Neural crest cell (in vitro differentiated cells): ENCODE measurements at regions not wholly inside any gene's neighbourhood (a gene's known extent, or its start where the extent isn't known, plus 50 kb on each side); places are given as distances from the start of the nearest gene placed in this dataset.
"Not testable (repeated sequence)": the region's sequence is repeated elsewhere in the genome, so short reads cannot be mapped to it uniquely, and the experiment has no call there.

Source experiments
- DNase-seq: peaks from one replicate; pipeline ENCODE4 v3.0.0; 2021; ENCODE audit warnings: low read depth, mixed read lengths, low spot score
- H3K27ac Mint-ChIP-seq: one replicate; pipeline ENCODE4 v1.8.0; 2021; ENCODE audit warnings: mild to moderate bottlenecking, mixed read lengths; ENCODE audit not compliant: unreplicated experiment
- H3K27me3 Mint-ChIP-seq: 2 replicates; pipeline ENCODE4 v1.8.0; 2021; ENCODE audit warnings: low read depth, mild to moderate bottlenecking, mixed read lengths
- H3K36me3 Mint-ChIP-seq: 2 replicates; pipeline ENCODE4 v1.8.0; 2021; ENCODE audit warnings: low read depth, mild to moderate bottlenecking, mixed read lengths
- H3K4me1 Mint-ChIP-seq: 2 replicates; pipeline ENCODE4 v1.8.0; 2021; ENCODE audit warnings: mixed read lengths
- H3K4me3 Mint-ChIP-seq: one replicate; pipeline ENCODE4 v1.8.0; 2021; ENCODE audit warnings: mild to moderate bottlenecking, mixed read lengths
- H3K9me3 Mint-ChIP-seq: 2 replicates; pipeline ENCODE4 v1.8.0; 2021; ENCODE audit warnings: mixed read lengths
- TF ChIP-seq, protein P1 (sequence below): fragments of 200-600 bp; sonication (generic); conservative IDR thresholded peaks from 2 replicates; pipeline ENCODE4 v1.5.0; 2021; ENCODE audit warnings: antibody characterized with exemption, mild to moderate bottlenecking

DNA sequence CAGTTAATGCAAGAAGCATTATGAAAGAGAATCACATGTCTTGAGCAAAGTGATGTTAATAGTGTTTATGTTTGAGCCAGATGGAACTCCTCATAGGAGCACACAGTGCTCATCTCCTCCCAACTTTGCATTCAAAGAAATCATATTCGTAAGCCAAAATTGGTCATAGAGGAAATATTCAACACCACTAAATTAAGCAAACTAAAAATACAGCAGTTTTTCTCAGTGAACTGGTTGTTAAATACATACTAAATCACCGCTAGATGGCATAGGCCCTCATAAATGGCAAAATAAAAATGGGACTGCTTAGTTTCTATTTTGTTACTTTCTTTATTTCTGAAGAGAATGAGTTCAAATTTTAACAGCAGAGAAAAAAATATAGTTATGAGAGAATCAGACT, 114.3 kb downstream of the SYT15 start:
- DNase-seq, H3K36me3 Mint-ChIP-seq, H3K27ac Mint-ChIP-seq, H3K4me3 Mint-ChIP-seq, H3K27me3 Mint-ChIP-seq, H3K4me1 Mint-ChIP-seq, H3K9me3 Mint-ChIP-seq: not testable (repeated sequence)
- TF ChIP-seq, protein P1, sequence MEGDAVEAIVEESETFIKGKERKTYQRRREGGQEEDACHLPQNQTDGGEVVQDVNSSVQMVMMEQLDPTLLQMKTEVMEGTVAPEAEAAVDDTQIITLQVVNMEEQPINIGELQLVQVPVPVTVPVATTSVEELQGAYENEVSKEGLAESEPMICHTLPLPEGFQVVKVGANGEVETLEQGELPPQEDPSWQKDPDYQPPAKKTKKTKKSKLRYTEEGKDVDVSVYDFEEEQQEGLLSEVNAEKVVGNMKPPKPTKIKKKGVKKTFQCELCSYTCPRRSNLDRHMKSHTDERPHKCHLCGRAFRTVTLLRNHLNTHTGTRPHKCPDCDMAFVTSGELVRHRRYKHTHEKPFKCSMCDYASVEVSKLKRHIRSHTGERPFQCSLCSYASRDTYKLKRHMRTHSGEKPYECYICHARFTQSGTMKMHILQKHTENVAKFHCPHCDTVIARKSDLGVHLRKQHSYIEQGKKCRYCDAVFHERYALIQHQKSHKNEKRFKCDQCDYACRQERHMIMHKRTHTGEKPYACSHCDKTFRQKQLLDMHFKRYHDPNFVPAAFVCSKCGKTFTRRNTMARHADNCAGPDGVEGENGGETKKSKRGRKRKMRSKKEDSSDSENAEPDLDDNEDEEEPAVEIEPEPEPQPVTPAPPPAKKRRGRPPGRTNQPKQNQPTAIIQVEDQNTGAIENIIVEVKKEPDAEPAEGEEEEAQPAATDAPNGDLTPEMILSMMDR: peak; percentile 57

GRCh38 chr10:46717264-46717663, 138.3 kb downstream of the SYT15 start:
- not testable (repeated sequence) for H3K9me3 Mint-ChIP-seq, H3K4me3 Mint-ChIP-seq, H3K27me3 Mint-ChIP-seq, DNase-seq, H3K27ac Mint-ChIP-seq, H3K36me3 Mint-ChIP-seq
- H3K4me1 Mint-ChIP-seq: peaks cover 12% of the 10 kb centered on the region

GRCh38 chr10:46718014-46718413, 139.1 kb downstream of the SYT15 start:
- not testable (repeated sequence) for H3K36me3 Mint-ChIP-seq, H3K27ac Mint-ChIP-seq, DNase-seq, H3K9me3 Mint-ChIP-seq, H3K27me3 Mint-ChIP-seq, H3K4me3 Mint-ChIP-seq
- H3K4me1 Mint-ChIP-seq: peaks cover 12% of the 10 kb centered on the region

GRCh38 chr10:46720386-46720785, 141.5 kb downstream of the SYT15 start:
- not testable (repeated sequence) for H3K4me3 Mint-ChIP-seq, H3K27me3 Mint-ChIP-seq, H3K27ac Mint-ChIP-seq, H3K9me3 Mint-ChIP-seq, H3K36me3 Mint-ChIP-seq
- peak; percentile 11 for DNase-seq
- TF ChIP-seq, protein P1: peak; percentile 49
- peaks cover 12% of the 10 kb centered on the region for H3K4me1 Mint-ChIP-seq

DNA sequence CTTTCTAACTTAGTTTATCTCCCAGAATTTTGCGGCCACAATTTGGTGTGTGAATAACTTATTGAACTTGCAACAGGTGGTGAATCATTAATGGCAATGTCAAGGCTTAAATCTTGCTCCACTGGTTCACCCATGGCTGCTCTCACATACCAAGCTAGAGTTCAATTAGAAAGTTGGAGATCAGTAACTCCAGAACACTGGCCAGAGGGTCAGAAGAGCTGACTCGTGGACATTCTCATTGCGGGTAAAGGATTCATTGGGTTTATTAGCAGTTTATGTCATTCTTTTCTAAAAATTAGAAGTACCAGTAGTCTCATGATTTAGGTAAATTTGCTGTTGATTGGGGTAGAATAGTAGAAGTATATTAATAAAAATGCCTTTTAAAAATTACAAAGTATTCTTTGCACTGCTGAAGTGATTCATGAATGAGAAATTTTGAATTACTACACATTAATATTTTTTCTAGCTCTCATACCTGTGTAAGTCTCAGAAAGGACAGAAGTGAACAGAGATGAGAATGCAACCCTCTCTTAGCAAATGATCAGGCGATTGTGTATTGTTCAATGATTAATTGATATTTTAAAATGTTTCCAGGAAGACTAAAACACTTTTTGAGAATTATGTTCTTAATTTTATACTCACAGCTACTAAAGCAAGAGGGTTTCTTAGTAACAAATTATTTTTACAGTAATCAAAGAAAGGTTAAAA, 142.0 kb downstream of the SYT15 start:
- peaks cover 12% of the 10 kb centered on the region for H3K4me1 Mint-ChIP-seq
- H3K27me3 Mint-ChIP-seq, H3K27ac Mint-ChIP-seq, H3K36me3 Mint-ChIP-seq, H3K9me3 Mint-ChIP-seq, H3K4me3 Mint-ChIP-seq, DNase-seq: not testable (repeated sequence)

GRCh38 chr10:46724258-46724657, 145.3 kb downstream of the SYT15 start:
- not testable (repeated sequence) for H3K36me3 Mint-ChIP-seq, H3K27me3 Mint-ChIP-seq, H3K4me3 Mint-ChIP-seq, DNase-seq, H3K27ac Mint-ChIP-seq, H3K9me3 Mint-ChIP-seq, H3K4me1 Mint-ChIP-seq

DNA sequence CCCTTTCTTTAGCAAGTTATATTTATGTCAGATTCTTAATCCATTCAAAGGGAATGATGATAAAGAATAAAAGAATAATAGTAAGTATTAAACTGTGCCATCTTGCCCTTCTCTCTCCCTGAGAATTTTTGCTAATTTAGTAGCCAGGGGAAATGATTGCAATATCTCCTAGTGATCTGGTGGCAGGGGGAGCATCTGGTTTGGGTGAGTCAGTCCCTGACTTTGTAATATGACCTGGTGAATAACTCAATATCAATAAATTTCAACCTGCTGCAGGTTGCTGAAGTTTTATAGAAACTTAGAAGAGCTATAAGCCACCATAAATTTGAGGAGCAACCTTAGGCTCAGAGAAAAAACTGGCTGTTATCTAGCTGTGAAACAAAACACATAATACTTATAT, 149.4 kb downstream of the SYT15 start:
- not testable (repeated sequence) for H3K36me3 Mint-ChIP-seq, H3K4me1 Mint-ChIP-seq, H3K27me3 Mint-ChIP-seq

GRCh38 chr10:46730729-46731128, 151.8 kb downstream of the SYT15 start:
- H3K9me3 Mint-ChIP-seq, H3K27me3 Mint-ChIP-seq, H3K4me1 Mint-ChIP-seq: not testable (repeated sequence)

More for the DNA sequence above, 149.4 kb downstream of the SYT15 start:
- H3K27ac Mint-ChIP-seq, H3K4me3 Mint-ChIP-seq, H3K9me3 Mint-ChIP-seq, DNase-seq: not testable (repeated sequence)

DNA sequence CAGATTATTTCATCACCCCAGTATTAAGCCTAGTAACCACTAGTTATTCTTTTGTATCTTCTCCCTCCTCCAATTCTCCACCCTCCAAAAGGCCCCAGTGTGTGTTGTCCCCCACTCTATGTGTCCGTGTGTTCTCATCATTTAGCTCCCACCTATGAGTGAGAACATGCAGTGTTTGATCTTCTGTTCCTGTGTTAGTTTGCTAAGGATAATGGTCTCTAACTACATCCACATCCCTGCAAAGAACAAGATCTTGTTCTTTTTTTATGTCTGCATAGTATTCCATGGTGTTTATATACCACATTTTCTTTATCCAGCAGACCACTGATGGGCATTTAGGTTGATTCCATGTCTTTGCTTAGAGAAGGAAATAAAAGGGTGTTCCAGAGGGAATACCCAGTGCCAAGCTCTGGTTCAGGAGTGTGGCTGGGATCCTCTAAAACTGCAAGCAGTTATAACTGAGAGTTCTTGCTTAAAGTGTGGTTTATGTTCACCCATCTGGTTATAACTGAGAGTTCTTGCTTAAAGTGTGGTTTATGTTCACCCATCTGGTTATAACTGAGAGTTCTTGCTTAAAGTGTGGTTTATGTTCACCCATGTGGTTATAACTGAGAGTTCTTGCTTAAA, 154.8 kb downstream of the SYT15 start:
- H3K4me1 Mint-ChIP-seq, H3K9me3 Mint-ChIP-seq, DNase-seq, H3K27me3 Mint-ChIP-seq, H3K27ac Mint-ChIP-seq, H3K4me3 Mint-ChIP-seq, H3K36me3 Mint-ChIP-seq: not testable (repeated sequence)

More at GRCh38 chr10:46730729-46731128, 151.8 kb downstream of the SYT15 start:
- H3K27ac Mint-ChIP-seq, H3K4me3 Mint-ChIP-seq, H3K36me3 Mint-ChIP-seq, DNase-seq: not testable (repeated sequence)

DNA sequence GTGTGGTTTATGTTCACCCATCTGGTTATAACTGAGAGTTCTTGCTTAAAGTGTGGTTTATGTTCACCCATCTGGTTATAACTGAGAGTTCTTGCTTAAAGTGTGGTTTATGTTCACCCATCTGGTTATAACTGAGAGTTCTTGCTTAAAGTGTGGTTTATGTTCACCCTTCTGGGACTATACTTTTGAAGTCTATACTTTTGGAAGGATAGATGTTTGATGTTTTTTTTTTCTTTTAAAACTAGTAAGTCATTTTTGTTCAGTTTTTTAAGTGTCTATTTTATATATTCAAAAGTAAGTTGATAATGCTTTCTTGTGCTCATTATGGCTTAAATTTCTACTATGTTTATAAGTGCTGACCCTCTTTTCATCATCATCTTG, 155.3 kb downstream of the SYT15 start:
- not testable (repeated sequence) for H3K4me3 Mint-ChIP-seq, H3K9me3 Mint-ChIP-seq, H3K27ac Mint-ChIP-seq, DNase-seq, H3K4me1 Mint-ChIP-seq, H3K36me3 Mint-ChIP-seq, H3K27me3 Mint-ChIP-seq

- H3K27ac Mint-ChIP-seq, H3K36me3 Mint-ChIP-seq, H3K27me3 Mint-ChIP-seq, H3K4me1 Mint-ChIP-seq, H3K4me3 Mint-ChIP-seq, H3K9me3 Mint-ChIP-seq, DNase-seq: not testable (repeated sequence)
These were observed 161.0 kb downstream of the SYT15 start for GRCh38 chr10:46739919-46740318.

GRCh38 chr10:46740368-46740767, 161.4 kb downstream of the SYT15 start:
- H3K4me1 Mint-ChIP-seq, H3K4me3 Mint-ChIP-seq, H3K27me3 Mint-ChIP-seq, H3K9me3 Mint-ChIP-seq, DNase-seq, H3K27ac Mint-ChIP-seq, H3K36me3 Mint-ChIP-seq: not testable (repeated sequence)
